ENCODE measurements at regions not wholly inside any gene's neighbourhood (a gene's known extent, or its start where the extent isn't known, plus 50 kb on each side); places are given as distances from the start of the nearest gene placed in this dataset.

- TF ChIP-seq CHD7 (IDR thresholded peaks at IDR 0.05; ENCODE audit: insufficient replicate concordance, low read length) (no peak), KDM5A (IDR thresholded peaks at IDR 0.05; ENCODE audit: low read length) (no peak)
Measured at GRCh38 chr9:80615964-80616363, 1044.2 kb downstream of the TLE4 start (continued).
